HEK293 (cell line): ENCODE measurements at regions not wholly inside any gene's neighbourhood (a gene's known extent, or its start where the extent isn't known, plus 50 kb on each side); places are given as distances from the start of the nearest gene placed in this dataset.

Experiments
- FEZF1 ChIP-seq: fragments of 450-650 bp; formaldehyde crosslinking; IDR thresholded peaks from 2 replicates; pipeline ENCODE4 v1.5.1; 2016; ENCODE audit warnings: missing biosample characterization, missing genetic modification characterization
- GLI4 ChIP-seq: fragments of 450-650 bp; formaldehyde crosslinking; IDR thresholded peaks from 2 replicates; pipeline ENCODE4 v1.5.1; 2016; ENCODE audit warnings: missing biosample characterization, missing genetic modification characterization
- KLF10 ChIP-seq: fragments of 450-650 bp; IDR thresholded peaks from 2 replicates; pipeline ENCODE4 v1.5.1; 2018; ENCODE audit warnings: missing biosample characterization, mild to moderate bottlenecking, missing genetic modification characterization
- PATZ1 ChIP-seq: fragments of 450-650 bp; formaldehyde crosslinking; IDR thresholded peaks from 2 replicates; pipeline ENCODE4 v1.5.1; 2016; ENCODE audit warnings: missing biosample characterization, missing genetic modification characterization
- PRDM10 ChIP-seq: fragments of 450-650 bp; formaldehyde crosslinking; IDR thresholded peaks from 2 replicates; pipeline ENCODE4 v1.5.1; 2016; ENCODE audit warnings: missing biosample characterization, missing genetic modification characterization
- PRDM4 ChIP-seq: fragments of 450-650 bp; formaldehyde crosslinking; IDR thresholded peaks from 2 replicates; pipeline ENCODE4 v1.5.1; 2017; ENCODE audit warnings: missing biosample characterization, missing genetic modification characterization
- SCRT1 ChIP-seq: fragments of 450-650 bp; formaldehyde crosslinking; IDR thresholded peaks from 2 replicates; pipeline ENCODE4 v1.5.1; 2016; ENCODE audit warnings: missing biosample characterization, missing genetic modification characterization, borderline replicate concordance
- SP2 ChIP-seq: fragments of 450-650 bp; formaldehyde crosslinking; IDR thresholded peaks from 2 replicates; pipeline ENCODE4 v1.5.1; 2016; ENCODE audit warnings: missing biosample characterization, missing genetic modification characterization
- YY1 ChIP-seq: fragments of 450-650 bp; formaldehyde crosslinking; IDR thresholded peaks from 2 replicates; pipeline ENCODE4 v1.5.1; 2018; ENCODE audit warnings: missing biosample characterization, missing genetic modification characterization
- ZBTB8A ChIP-seq: fragments of 450-650 bp; formaldehyde crosslinking; IDR thresholded peaks from 2 replicates; pipeline ENCODE4 v1.5.1; 2016; ENCODE audit warnings: missing biosample characterization, missing genetic modification characterization
- ZNF155 ChIP-seq: fragments of 450-650 bp; formaldehyde crosslinking; IDR thresholded peaks from 2 replicates; pipeline ENCODE4 v1.5.1; 2016; ENCODE audit warnings: missing biosample characterization, missing genetic modification characterization
- ZNF221 ChIP-seq: fragments of 450-650 bp; formaldehyde crosslinking; IDR thresholded peaks from 2 replicates; pipeline ENCODE4 v1.5.1; 2017; ENCODE audit warnings: missing biosample characterization, missing genetic modification characterization, borderline replicate concordance
- ZNF223 ChIP-seq: fragments of 450-650 bp; formaldehyde crosslinking; IDR thresholded peaks from 2 replicates; pipeline ENCODE4 v1.5.1; 2016; ENCODE audit warnings: missing biosample characterization, missing genetic modification characterization
- ZNF248 ChIP-seq: fragments of 450-650 bp; formaldehyde crosslinking; IDR thresholded peaks from 2 replicates; pipeline ENCODE4 v1.5.1; 2017; ENCODE audit warnings: missing biosample characterization, missing genetic modification characterization
- ZNF280C ChIP-seq: fragments of 450-650 bp; formaldehyde crosslinking; IDR thresholded peaks from 2 replicates; pipeline ENCODE4 v1.5.1; 2016; ENCODE audit warnings: missing biosample characterization, missing genetic modification characterization
- ZNF560 ChIP-seq: fragments of 450-650 bp; formaldehyde crosslinking; IDR thresholded peaks from 2 replicates; pipeline ENCODE4 v1.5.1; 2017; ENCODE audit warnings: missing biosample characterization, missing genetic modification characterization, borderline replicate concordance
- ZNF585B ChIP-seq: fragments of 450-650 bp; formaldehyde crosslinking; IDR thresholded peaks from 2 replicates; pipeline ENCODE4 v1.5.1; 2016; ENCODE audit warnings: missing biosample characterization, missing genetic modification characterization
- ZNF621 ChIP-seq: fragments of 450-650 bp; formaldehyde crosslinking; IDR thresholded peaks from 2 replicates; pipeline ENCODE4 v1.5.1; 2017; ENCODE audit warnings: missing biosample characterization, missing genetic modification characterization
- ZNF645 ChIP-seq: fragments of 450-650 bp; formaldehyde crosslinking; IDR thresholded peaks from 2 replicates; pipeline ENCODE4; 2016; ENCODE audit warnings: missing biosample characterization, missing genetic modification characterization
- ZNF704 ChIP-seq: fragments of 450-650 bp; formaldehyde crosslinking; IDR thresholded peaks from 2 replicates; pipeline ENCODE4 v1.5.1; 2016; ENCODE audit warnings: missing biosample characterization, missing genetic modification characterization

GRCh38 chr2:133817680-133818566 lies 249.7 kb upstream of the NCKAP5 start (continued):
- TF ChIP-seq PRDM4 (tag by site-specific recombination) (no peak), ZNF280C (tag by site-specific recombination) (no peak), ZNF585B (tag by site-specific recombination) (no peak), YY1 (tag by site-specific recombination) (no peak), ZNF621 (tag by site-specific recombination) (no peak), FEZF1 (tag by site-specific recombination) (0 out of 2 replicates have a peak, but pooled peaks have one; percentile 8), ZNF155 (no peak), ZNF221 (no peak), PRDM10 (peak; percentile 30), KLF10 (tag by site-specific recombination) (0 out of 2 replicates have a peak, but pooled peaks have one; percentile 0), ZBTB8A (tag by site-specific recombination) (no peak), PATZ1 (no peak), ZNF248 (tag by site-specific recombination) (no peak), ZNF223 (tag by site-specific recombination) (no peak), ZNF704 (tag by site-specific recombination) (no peak), ZNF645 (tag by site-specific recombination) (no peak), ZNF560 (no peak), SP2 (tag by site-specific recombination) (peak; percentile 21; the same call in 1 of the 2 replicates), GLI4 (tag by site-specific recombination) (no peak), SCRT1 (tag by site-specific recombination) (no peak)
